HG02885 (cell line): ENCODE measurements at regions not wholly inside any gene's neighbourhood (a gene's known extent, or its start where the extent isn't known, plus 50 kb on each side); places are given as distances from the start of the nearest gene placed in this dataset.
"Not testable (repeated sequence)": the region's sequence is repeated elsewhere in the genome, so short reads cannot be mapped to it uniquely, and the experiment has no call there.

Experiments used
- ATAC-seq: cut with Tn5 transposase; IDR thresholded peaks from one replicate; pipeline ENCODE4 v1.9.1; 2021; ENCODE audit warnings: mild to moderate bottlenecking; ENCODE audit not compliant: unreplicated experiment, poor library complexity

DNA sequence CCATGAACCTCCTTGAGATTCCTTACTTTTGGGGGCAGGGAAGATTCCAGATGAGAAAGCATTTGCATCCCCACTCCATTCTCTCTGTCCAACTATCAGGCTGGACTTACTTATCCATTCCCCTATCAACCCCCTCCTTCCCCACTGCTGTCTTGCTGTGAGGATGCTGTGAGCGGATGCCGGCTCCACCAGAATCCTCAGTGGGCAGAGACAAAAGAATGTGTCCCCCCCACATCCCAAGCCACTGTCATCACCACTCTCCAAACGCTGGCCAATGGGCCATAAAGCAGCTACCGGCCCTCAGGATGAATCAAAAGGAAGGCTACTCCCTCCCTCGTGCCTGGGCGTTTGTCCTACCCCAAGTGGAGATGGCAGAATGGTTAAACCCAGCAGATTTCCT lies 173.0 kb upstream of the NTF3 start:
- ATAC-seq: no peak

GRCh38 chr12:5259523-5259922 lies 172.4 kb upstream of the NTF3 start:
- no peak for ATAC-seq

- no peak for ATAC-seq
Observed at GRCh38 chr12:5260086-5260485, 171.8 kb upstream of the NTF3 start.

DNA sequence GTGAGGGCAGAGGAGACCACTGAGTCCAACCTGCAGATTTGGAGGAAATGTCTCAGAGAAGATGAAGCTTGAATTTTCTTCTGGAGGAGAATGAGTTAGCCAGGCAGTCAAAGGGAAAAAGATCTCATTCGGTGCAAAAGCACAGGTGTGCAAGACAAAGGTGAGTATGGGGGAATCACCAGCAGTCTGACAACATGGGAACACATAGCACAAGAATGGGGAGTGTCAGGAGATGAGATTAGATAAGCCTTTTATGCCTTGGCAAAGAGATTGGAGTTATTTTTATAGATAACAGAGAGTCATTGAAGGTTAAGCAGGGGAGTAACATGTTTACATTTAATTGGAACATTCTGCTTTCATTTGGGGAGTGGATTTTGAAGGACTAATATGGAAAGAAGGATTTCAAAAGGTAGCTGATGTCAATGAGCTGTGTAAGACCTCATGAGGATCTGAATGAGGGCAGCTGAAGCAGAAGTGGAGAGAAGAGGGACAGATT lies 171.3 kb upstream of the NTF3 start:
- no peak for ATAC-seq

- no peak for ATAC-seq
Observed at GRCh38 chr12:5262450-5262849, 169.5 kb upstream of the NTF3 start.

DNA sequence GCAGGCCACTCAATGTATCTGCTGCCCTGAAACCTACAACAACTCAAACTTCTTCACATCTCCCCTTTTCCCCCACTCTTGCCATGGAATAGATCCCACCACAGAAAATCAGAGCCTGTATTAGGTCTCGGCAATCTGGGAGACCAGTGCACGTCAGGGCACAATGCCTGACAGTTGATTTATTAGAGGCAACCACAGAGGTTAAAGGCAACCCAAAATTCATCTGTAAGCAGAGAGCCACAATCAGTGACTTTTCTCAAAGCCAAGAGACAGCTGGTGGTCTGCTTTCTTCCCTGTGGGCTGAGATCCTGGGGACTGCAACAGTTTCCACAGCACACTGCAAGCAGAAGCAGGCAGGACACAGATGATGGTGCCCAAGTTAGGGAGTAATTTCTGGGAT lies 169.0 kb upstream of the NTF3 start:
- ATAC-seq: no peak

- no peak for ATAC-seq
Observed at GRCh38 chr12:5264006-5264405, 167.9 kb upstream of the NTF3 start.

DNA sequence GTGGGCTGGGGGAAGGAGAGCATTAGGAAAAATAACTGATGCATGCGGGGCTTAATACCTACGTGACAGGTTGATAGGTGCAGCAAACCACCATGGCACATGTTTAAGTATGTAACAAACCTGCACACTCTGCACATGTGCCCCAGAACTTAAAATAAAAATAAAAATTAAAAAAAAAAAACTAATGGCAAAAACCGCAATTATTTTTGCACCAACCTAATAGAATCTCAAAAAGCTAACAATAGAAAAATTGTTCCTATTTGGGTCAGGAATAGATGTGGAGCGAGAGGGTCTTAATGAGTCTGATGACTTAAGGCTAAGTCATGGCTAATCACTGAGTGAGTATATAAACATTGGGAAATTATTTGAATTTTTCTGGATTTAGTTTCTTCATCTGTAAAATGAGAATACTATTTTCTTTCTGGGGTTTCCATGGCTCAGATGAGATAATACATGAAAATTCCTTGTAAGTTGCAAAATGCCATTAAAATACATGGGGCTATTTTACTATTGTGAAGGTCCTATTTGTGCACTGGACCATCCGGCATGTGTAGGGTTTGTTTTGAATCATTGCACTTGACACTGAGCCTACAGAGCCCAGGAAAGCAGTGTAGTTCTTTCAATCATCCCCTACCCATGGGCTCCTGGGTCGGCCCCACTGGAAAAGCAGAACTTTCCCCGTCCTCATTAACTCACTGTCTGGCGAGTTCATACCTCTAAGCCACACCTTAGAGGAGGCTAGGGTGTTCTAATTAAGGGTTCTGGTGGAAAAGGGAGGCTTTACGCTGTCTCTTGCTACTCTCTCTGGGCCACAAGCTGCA lies 164.1 kb upstream of the NTF3 start:
- ATAC-seq: no peak

DNA sequence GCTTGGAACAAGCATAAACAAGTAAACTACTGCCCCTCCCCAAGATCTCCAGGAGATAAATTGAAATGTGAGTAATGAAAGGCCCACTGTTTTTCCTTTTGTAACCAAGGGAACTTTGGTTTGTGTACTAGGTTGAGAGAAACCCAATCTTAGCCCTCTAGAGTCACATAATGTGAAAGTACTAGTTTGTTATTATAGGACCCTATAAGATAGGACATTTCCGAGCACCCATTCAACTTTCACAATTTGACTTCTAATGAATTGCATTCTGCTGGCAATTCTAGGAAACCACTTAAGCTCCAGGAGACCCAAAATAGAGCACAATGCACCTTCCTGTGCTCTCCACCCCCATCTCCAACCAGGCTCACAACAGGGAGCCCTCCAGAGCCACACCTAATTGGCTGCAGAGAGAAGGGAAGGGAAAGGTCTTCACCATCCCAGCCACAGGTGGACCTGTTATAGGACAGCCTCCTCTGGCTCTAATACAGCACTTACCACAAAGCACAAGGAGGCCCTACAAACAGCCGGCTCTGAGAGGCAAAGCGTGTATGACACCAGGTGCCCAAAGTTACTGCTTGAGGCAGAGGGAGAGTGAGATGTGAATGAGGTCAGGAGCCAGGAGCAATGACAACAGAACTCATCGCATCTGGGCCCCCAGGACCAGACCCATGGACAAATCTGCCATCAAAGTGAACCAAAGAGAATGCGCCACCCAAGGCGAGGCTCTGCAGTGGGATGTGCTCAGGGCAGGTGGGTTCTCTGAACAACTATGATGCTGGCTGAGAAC lies 163.3 kb upstream of the NTF3 start:
- no peak for ATAC-seq

GRCh38 chr12:5269846-5270245 lies 162.1 kb upstream of the NTF3 start:
- ATAC-seq: no peak

GRCh38 chr12:5272018-5272785 lies 159.7 kb upstream of the NTF3 start:
- no peak for ATAC-seq

GRCh38 chr12:5273709-5274108 lies 158.2 kb upstream of the NTF3 start:
- ATAC-seq: no peak

DNA sequence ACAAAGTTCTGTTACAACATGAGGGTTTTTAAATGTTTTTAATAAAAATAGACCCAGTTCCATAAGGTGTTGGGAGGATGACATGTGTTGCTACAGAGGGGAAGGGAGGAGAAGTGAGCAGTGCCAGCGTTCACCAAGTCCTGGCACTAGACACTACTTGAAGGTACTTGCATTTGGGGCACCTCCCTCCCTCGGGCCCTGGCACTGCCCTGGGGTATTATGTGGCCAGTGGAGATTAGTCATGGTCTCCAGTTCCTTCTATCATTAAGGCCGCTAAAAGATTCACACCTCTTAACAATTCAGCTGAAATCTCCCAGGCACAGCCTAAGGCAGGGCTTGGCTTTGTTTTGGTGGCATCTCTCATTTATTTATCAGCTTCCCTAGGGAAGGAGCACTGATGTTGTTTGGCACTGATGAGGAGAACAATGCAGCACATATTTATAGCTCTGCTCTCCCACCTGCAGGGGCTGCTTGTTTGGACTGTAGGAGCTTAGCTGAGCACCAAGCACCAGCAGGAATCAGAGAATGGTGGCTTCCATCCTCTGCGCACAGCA lies 155.5 kb upstream of the NTF3 start:
- ATAC-seq: no peak

GRCh38 chr12:5280086-5280485 lies 151.8 kb upstream of the NTF3 start:
- no peak for ATAC-seq

DNA sequence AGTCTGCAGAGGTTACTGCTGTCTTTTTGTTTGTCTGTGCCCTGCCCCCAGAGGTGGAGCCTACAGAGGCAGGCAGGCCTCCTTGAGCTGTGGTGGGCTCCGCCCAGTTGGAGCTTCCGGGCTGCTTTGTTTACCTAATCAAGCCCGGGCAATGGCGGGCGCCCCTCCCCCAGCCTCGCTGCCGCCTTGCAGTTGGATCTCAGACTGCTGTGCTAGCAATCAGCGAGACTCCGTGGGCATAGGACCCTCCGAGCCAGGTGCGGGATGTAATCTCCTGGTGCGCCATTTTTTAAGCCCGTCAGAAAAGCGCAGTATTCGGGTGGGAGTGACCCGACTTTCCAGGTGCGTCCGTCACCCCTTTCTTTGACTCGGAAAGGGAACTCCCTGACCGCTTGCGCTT lies 141.5 kb upstream of the NTF3 start:
- ATAC-seq: not testable (repeated sequence)

GRCh38 chr12:5292651-5293050 lies 139.3 kb upstream of the NTF3 start:
- ATAC-seq: no peak

DNA sequence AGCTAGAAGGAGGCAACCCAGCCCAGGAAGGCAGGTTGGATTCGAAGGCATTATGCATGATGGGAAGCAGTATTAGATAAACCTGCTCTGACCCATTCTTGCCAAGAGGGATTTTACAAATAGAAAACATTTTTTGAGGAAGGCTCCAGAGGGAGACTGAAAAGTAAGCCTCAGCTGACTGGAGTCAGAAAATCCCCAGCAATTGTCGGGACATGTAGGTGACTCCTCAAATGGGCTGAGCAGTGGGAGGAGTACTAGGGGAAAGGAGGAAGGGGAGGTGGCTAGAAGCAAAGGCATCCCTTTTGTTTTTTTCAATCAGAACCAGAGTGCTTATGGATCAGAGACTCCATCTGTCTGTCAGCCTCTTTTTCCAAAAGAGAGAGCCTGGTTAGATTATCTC lies 138.1 kb upstream of the NTF3 start:
- ATAC-seq: no peak

GRCh38 chr12:5294274-5295070 lies 137.4 kb upstream of the NTF3 start:
- no peak for ATAC-seq

DNA sequence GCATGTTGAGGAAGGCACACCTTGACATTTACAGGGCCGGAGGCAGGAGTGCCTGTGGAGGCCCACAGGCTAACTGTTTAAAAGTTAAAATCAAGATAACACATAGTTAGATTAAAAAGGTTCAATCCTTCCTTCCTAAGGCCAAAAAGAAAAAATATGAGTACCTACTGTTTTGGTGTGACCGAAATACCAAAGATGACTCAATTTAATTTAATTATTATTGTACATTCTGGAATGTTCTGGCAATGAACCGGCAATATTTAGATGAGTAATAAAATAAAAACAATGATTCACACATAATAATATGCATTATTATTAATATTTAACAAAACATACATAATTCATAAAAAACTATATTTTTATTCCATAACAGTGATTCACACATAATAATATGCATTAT lies 136.8 kb upstream of the NTF3 start:
- no peak for ATAC-seq

DNA sequence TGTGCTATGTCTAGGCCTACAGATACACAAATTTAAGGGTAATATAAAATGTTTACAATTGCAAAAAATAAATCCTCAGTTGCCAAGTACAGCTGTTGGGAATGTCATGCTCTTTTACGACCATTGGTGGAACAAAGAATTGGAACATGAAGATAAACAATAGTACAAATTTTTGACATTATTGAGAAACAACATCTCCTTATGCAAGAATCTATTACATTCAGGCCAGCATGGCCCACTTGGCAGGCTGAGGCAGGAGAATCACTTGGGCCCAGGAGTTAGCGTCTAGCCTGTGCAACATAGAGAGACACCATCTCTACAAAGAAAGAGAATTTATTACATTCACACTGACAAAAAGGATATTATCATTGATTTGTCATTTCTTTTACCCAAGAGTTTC lies 135.9 kb upstream of the NTF3 start:
- no peak for ATAC-seq
